Lower lobe of right lung (tissue), 2 donors: ENCODE measurements at regions not wholly inside any gene's neighbourhood (a gene's known extent, or its start where the extent isn't known, plus 50 kb on each side); places are given as distances from the start of the nearest gene placed in this dataset.

Experiments used
- ATAC-seq, 2 donors: fragments of 200-7000 bp; cut with Tn5 transposase; one replicate each; pipeline ENCODE4 v1.9.1; 2020 to 2022; ENCODE audit warnings: mild to moderate bottlenecking in 2 of 2, moderate library complexity in 2 of 2
- DNase-seq: peaks from one replicate; pipeline ENCODE4 v3.0.0-alpha.2; 2020
- H3K27ac ChIP-seq: fragments of 200-600 bp; one replicate; pipeline ENCODE4 v1.8.0; 2022
- H3K27me3 ChIP-seq: fragments of 200-600 bp; one replicate; pipeline ENCODE4 v1.8.0; 2022; ENCODE audit warnings: low read depth
- H3K36me3 ChIP-seq: fragments of 200-600 bp; one replicate; pipeline ENCODE4 v1.8.0; 2022; ENCODE audit warnings: mild to moderate bottlenecking
- H3K4me1 ChIP-seq: fragments of 200-600 bp; one replicate; pipeline ENCODE4 v1.8.0; 2022
- H3K4me3 ChIP-seq: fragments of 200-600 bp; one replicate; pipeline ENCODE4 v1.8.0; 2022; ENCODE audit warnings: mild to moderate bottlenecking
- H3K9me3 ChIP-seq: fragments of 200-600 bp; one replicate; pipeline ENCODE4 v1.8.0; 2022
- CTCF ChIP-seq: fragments of 200-600 bp; IDR thresholded peaks from one replicate; pipeline ENCODE4 v1.8.0; 2022; ENCODE audit warnings: antibody characterized with exemption, mild to moderate bottlenecking
- intact Hi-C: fragments of 100-400 bp; cut with DNase I; formaldehyde crosslinking; loops from one replicate; pipeline ENCODE4 v1.11.0; 2022
- donor health status: DM: no; HTN: yes; CAD: no; lungs with severe emphysema.

DNA sequence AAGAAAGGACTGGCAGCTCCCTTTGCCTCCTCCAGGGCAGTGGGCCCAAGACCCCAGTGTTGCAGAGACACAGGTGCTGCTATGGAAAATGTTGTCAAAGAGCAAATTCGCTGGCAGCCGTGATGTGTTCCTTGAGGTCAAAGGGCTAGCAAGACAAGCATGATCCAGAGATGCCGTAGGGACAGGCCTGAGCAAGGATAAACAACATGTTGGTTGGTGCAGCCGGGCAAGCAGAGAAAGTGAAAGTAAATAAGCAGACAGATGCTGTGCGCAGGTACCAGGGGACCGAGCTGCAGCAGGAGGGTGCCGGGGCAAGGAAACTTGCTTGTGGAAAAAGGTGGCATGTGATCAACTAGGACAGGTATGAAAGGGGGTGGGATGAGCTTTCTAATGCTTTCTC lies 125.5 kb upstream of the NECTIN1 start:
- DNase-seq: no peak
- Histone ChIP-seq H3K27me3 (peaks cover 26% of the 10 kb centered on the region), H3K9me3 (no peaks in the 10 kb centered on the region), H3K4me3 (no peak overlapping the region), H3K27ac (no peak overlapping the region), H3K36me3 (no peaks in the 10 kb centered on the region), H3K4me1 (no peaks in the 10 kb centered on the region)
- no peak for ATAC-seq
- no peak for TF ChIP-seq CTCF
- intact Hi-C loops: no loop called here

DNA sequence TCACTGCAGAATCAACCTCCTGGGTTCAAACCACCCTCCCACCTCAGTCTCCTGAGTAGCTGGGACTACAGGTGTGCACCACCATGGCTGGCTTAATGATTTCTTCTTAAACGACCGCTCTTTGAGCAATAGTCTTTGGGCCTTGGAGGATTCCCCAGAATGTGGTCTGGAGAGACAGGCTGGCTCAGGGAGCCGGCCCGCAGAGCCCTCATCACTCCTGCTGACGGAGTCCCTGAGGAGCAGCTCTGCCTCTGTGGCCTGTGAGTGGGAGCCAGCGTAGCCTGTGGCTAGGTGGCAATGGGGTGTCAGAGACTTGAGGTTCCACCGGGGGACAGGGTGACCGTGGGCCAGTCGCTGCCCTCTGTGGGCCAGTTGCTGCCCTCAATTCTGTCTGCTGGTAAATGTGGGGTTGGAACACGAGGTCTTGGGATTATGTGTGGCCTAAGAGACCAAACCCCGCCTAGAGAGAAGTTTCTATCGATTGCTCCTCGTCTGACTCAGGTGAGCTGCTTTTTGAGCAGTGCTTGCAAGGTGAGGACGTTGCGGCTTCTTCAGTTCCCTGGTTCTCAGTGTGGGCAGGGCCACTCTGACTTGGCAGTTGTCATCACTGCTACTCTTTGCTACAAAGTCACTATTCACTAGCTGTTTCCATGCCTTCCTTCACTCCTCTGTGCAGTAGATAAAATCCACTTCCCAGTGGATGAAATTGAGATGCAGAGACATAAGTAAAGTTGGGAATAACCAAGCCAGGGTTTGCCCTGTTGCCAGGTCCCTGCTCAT lies 124.8 kb upstream of the NECTIN1 start:
- Histone ChIP-seq H3K36me3 (no peaks in the 10 kb centered on the region), H3K4me3 (no peak overlapping the region), H3K4me1 (no peaks in the 10 kb centered on the region), H3K27me3 (peaks cover 22% of the 10 kb centered on the region), H3K9me3 (no peaks in the 10 kb centered on the region), H3K27ac (no peak overlapping the region)
- DNase-seq (no peak), ATAC-seq (no peak)
- no peak for TF ChIP-seq CTCF
- intact Hi-C loops: no loop called here

DNA sequence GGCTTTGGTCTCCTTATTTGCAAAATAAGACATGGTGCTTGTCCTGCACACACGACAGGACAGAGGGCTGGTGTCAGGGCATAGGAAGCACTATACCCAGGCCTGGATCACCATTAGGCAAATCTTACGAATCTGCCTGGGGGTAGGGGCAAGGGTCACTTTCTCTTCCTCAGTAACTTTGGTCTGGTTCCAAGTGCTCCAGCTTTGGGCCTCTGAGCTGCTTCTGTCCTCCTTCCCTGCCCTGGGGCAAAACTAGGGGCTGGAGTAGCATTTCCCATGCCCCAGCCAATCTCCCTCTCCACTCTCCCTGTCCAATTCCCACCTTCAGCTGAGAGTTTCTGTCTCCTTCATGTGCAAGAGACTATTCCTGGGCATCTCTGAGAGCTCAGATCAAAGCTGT lies 123.7 kb upstream of the NECTIN1 start:
- no peaks in the 10 kb centered on the region for H3K36me3 ChIP-seq
- DNase-seq (no peak), ATAC-seq (no peak)

GRCh38 chr11:119850822-119851409 lies 121.9 kb upstream of the NECTIN1 start:
- Histone ChIP-seq H3K27ac (no peak overlapping the region), H3K36me3 (no peaks in the 10 kb centered on the region), H3K4me3 (no peak overlapping the region), H3K27me3 (peaks cover 4% of the 10 kb centered on the region), H3K9me3 (peaks cover 6% of the 10 kb centered on the region), H3K4me1 (no peaks in the 10 kb centered on the region)
- no peak for TF ChIP-seq CTCF
- DNase-seq (no peak), ATAC-seq (no peak)
- intact Hi-C loops: no loop called here

More for the DNA sequence above, 123.7 kb upstream of the NECTIN1 start:
- Histone ChIP-seq H3K4me1 (no peaks in the 10 kb centered on the region), H3K9me3 (no peaks in the 10 kb centered on the region), H3K4me3 (no peak overlapping the region), H3K27ac (no peak overlapping the region), H3K27me3 (peaks cover 13% of the 10 kb centered on the region)
- intact Hi-C loops: no loop called here
- TF ChIP-seq CTCF: no peak

GRCh38 chr11:119849872-119850271 lies 120.9 kb upstream of the NECTIN1 start:
- H3K27me3 ChIP-seq: no peaks in the 10 kb centered on the region
- no peaks in the 10 kb centered on the region for H3K4me1 ChIP-seq
- H3K36me3 ChIP-seq: no peaks in the 10 kb centered on the region
- no peak for ATAC-seq
- intact Hi-C loops: no loop called here
- no peak for TF ChIP-seq CTCF
- no peak overlapping the region for H3K27ac ChIP-seq
- peaks cover 6% of the 10 kb centered on the region for H3K9me3 ChIP-seq
- no peak for DNase-seq
- H3K4me3 ChIP-seq: no peak overlapping the region
